ENCODE measurements at regions not wholly inside any gene's neighbourhood (a gene's known extent, or its start where the extent isn't known, plus 50 kb on each side); places are given as distances from the start of the nearest gene placed in this dataset.

DNA sequence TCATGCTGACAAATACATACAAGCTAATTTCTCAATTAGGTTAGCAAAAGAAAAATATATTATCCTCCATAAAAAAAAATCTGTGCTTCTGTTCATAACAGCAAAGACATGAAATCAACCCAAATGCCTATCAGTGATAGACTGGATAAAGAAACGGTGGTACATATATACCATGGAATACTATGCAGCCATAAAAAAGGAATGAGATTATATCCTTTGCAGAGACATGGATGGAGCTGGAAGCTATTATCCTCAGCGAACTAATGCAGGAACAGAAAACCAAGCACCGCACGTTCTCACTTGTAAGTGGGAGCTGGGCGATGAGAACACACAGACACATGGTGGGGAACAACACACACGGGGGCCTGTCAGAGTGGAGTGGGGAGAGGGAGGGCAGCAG, 84.0 kb upstream of the PALMD start:
- DNase-seq (ENCODE audit: extremely low read depth in 1 of 2, low read depth in 1 of 2) = no peak

- no peak for DNase-seq (ENCODE audit: extremely low read depth in 1 of 2, low read depth in 1 of 2)
Measured at GRCh38 chr1:99565606-99566289, 80.2 kb upstream of the PALMD start.

DNA sequence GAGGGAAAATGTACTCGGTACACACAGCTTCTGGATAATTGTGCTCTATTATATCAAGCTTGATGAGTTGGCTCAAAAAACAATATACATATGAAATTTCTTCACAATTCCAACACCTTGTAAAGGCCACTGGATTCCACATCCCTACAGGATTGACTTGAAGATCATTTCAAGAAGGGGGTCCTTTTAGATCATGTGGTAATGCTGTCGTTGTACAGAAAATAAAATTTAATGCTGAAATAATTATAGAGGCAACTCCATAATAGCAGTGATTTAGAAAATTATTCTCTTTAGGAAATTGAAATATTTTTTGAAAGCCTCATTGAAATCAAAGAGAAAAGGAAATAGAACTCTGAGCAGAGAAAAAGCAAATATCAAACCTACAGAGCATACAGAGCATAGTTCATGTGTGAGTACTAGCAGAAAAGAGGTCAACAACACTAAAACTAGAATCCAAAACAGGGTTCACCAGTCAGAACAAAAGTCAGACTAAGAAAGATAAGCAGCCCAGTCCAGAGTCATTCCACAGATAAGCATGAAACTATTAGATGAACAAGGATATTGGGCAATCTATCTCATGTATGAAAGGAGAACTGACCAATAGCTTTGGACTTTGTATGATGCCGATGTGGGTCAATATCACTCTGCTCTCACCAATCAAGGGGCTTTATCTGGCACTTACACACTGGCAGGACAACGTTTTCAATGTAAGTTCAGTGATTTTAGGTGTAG, 79.5 kb upstream of the PALMD start:
- DNase-seq (ENCODE audit: extremely low read depth in 1 of 2, low read depth in 1 of 2) = no peak

GRCh38 chr1:99570486-99571089, 75.3 kb upstream of the PALMD start:
- DNase-seq (ENCODE audit: extremely low read depth in 1 of 2, low read depth in 1 of 2) = no peak

- no peak for DNase-seq (ENCODE audit: extremely low read depth in 1 of 2, low read depth in 1 of 2)
Measured at GRCh38 chr1:99571092-99571734, 74.7 kb upstream of the PALMD start.

GRCh38 chr1:99573431-99574217, 72.3 kb upstream of the PALMD start:
- DNase-seq (ENCODE audit: extremely low read depth in 1 of 2, low read depth in 1 of 2) = no peak

DNA sequence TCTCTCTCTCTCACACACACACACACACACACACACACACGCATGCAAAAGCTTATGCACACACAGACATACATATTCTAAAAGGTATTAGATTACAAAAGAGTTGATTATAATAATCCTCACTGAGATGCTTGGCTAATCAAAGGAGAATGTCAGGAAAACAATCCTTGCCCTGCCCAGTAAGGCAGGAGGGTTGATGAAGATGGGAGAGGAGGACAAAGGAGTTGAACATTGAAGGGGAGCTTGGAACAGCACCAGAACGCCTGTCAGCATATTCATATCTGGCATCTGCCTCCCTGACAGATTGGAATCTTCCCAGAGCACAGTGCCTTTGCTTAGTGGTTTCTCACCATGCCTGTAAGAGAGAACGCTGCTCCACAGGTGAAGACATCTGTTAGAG, 68.6 kb upstream of the PALMD start:
- no peak for DNase-seq (ENCODE audit: extremely low read depth in 1 of 2, low read depth in 1 of 2)

GRCh38 chr1:99579691-99580172, 66.2 kb upstream of the PALMD start:
- DNase-seq (ENCODE audit: extremely low read depth in 1 of 2, low read depth in 1 of 2) = no peak

GRCh38 chr1:99580451-99580850, 65.5 kb upstream of the PALMD start:
- no peak for DNase-seq (ENCODE audit: extremely low read depth in 1 of 2, low read depth in 1 of 2)

DNA sequence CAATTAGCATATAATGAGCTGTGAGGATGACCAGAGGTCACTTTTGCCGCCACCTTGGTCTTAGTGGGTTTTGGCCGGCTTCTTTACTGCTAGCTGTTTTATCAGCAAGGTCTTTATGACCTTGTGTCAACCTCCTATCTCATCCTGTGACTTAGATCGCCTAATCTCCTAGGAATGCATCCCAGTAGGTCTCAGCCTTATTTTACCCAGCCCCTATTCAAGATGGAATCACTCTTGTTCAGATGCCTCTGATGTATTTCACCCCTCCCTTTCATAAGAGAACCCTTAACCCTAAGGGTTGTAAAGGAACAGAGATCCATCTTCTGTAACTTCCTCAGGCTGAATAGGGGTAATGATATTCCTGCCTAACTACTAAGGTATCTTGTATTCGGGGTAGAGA, 58.9 kb upstream of the PALMD start:
- DNase-seq (ENCODE audit: extremely low read depth in 1 of 2, low read depth in 1 of 2) = no peak

DNA sequence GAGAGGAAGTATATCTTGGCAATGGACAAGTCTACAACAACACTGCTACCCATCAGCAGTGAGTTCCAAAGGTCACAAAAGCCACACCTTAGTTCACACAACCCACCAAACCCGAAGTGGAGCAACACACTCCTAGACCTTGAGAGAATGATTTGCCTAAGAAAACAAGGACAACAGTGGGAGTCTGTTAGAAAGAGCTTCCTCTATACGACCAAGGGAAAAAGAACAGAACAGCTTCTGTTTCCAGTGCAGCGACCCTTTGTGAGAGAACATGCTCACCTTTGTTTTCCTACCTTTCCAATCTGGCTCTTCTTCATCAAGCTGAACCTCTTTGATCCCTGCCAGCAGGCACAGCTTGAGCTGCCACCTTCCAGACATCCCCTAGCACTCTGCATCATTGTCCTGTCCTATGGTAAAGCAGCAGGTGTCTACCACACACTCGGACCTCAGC, 56.7 kb upstream of the PALMD start:
- DNase-seq (ENCODE audit: extremely low read depth in 1 of 2, low read depth in 1 of 2) = no peak

- no peak for DNase-seq (ENCODE audit: extremely low read depth in 1 of 2, low read depth in 1 of 2)
Measured at GRCh38 chr1:99590578-99591209, 55.2 kb upstream of the PALMD start.

GRCh38 chr1:99591886-99592285, 54.0 kb upstream of the PALMD start:
- no peak for DNase-seq (ENCODE audit: extremely low read depth in 1 of 2, low read depth in 1 of 2)

DNA sequence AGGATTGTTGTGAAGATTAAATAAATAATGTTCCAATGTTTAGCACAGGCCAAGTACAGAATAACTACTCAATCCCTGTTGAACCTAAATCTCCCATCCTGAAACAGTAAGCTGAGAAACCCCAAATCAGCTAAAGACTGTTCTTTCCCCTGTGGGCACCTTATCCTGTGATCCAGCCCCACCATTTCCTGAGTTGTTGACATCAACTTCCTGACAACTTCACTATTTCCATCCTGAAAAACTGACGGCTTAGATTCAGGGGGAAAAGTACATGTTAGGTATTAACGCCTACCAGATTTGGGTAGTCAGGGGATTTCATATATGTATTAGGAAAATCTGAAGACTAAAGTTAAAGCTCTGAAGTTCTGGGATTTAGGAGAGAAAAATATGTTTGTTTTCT, 51.7 kb upstream of the PALMD start:
- no peak for DNase-seq (ENCODE audit: extremely low read depth in 1 of 2, low read depth in 1 of 2)

GRCh38 chr1:99595041-99595440, 50.9 kb upstream of the PALMD start:
- DNase-seq (ENCODE audit: extremely low read depth in 1 of 2, low read depth in 1 of 2) = no peak

GRCh38 chr1:99595441-99595840, 50.5 kb upstream of the PALMD start:
- DNase-seq (ENCODE audit: extremely low read depth in 1 of 2, low read depth in 1 of 2) = no peak
